A549 (cell line): ENCODE measurements at regions not wholly inside any gene's neighbourhood (a gene's known extent, or its start where the extent isn't known, plus 50 kb on each side); places are given as distances from the start of the nearest gene placed in this dataset.

Source experiments
- MAZ ChIP-seq: fragments of 150-350 bp; IDR thresholded peaks from 2 replicates; pipeline ENCODE4 v1.6.1; 2014; ENCODE audit warnings: antibody characterized with exemption, low read depth, low read length, borderline replicate concordance
- RNF2 ChIP-seq: fragments of 200-600 bp; sonication (generic); IDR thresholded peaks from 2 replicates; pipeline ENCODE4 v1.6.1; 2016; ENCODE audit warnings: low read depth, mild to moderate bottlenecking, antibody characterized with exemption, moderate library complexity, borderline replicate concordance

DNA sequence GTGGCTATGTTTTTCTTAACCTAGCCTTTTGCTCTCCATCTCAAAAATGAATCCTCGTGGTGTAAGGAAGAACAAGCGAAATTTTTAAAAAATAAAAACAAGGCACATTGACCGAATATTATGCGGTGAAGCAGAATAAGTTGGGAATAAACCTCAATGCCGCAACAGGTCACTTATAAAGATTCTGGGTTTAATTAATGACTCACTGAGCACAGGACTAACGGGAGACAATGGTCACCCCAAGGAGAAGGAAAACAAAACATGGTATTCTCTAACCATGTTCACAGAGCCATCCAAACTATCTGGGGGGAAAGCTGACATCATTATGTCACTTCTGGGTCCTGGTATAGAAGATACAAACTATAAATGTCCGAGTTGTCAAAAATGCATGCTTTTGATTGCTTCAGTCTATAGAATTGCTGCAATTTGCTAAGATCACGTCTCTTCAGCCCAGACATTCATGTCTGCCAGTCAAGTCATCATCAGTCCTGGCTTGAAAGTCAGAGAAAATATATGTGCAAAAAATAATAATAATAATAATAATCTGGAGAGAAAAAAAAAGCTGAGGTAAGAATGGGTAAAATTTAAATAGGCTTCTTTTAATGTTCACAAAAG lies 280.6 kb downstream of the NR2F1-AS1 start:
- TF ChIP-seq MAZ, result no peak
- no peak for TF ChIP-seq RNF2
